ENCODE measurements at regions not wholly inside any gene's neighbourhood (a gene's known extent, or its start where the extent isn't known, plus 50 kb on each side); places are given as distances from the start of the nearest gene placed in this dataset.

DNA sequence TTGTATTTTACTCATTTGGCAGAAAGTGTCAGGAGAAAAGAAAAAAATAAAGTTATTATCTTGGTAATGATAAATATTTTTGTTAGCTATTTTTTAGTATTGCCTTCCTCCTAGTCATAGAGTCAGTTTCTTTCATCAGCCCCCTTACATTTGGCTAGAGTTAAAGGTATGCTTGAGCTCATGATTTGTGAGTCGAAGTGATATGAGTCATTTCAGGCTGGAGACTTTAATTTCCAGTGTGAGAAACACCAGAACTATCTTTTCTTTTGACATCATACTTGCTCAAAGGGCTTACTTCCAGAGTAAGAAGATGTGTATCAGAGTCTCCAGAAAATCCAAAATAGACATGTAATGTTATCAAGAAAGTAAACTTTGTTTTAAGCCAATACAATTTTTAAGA, 746.7 kb upstream of the TYRP1 start:
- no peak overlapping the region for H3K27ac ChIP-seq (ENCODE audit: low read depth, low read length)
- H3K27me3 ChIP-seq (ENCODE audit: control insufficient read depth, insufficient read depth, low read length) = no peaks in the 10 kb centered on the region
- H3K9me3 ChIP-seq (ENCODE audit: control insufficient read depth, insufficient read depth, low read depth, low read length) = no peaks in the 10 kb centered on the region; the same call in 1 of the 2 replicates

GRCh38 chr9:11962327-11962726, 730.9 kb upstream of the TYRP1 start:
- no peak overlapping the region for H3K9ac ChIP-seq (ENCODE audit: low read length)

More for the DNA sequence above, 746.7 kb upstream of the TYRP1 start:
- Histone ChIP-seq H3K4me3 (ENCODE audit: low read depth, low read length) (no peak overlapping the region), H3K36me3 (ENCODE audit: control insufficient read depth, insufficient read depth, low read length) (no peaks in the 10 kb centered on the region), H3K4me1 (ENCODE audit: control insufficient read depth, insufficient read depth, low read length) (no peaks in the 10 kb centered on the region), H3K9ac (ENCODE audit: low read length) (no peak overlapping the region)

GRCh38 chr9:11966786-11967185, 726.4 kb upstream of the TYRP1 start:
- no peaks in the 10 kb centered on the region for H3K36me3 ChIP-seq (ENCODE audit: control insufficient read depth, insufficient read depth, low read length)
- H3K4me1 ChIP-seq (ENCODE audit: control insufficient read depth, insufficient read depth, low read length) = no peaks in the 10 kb centered on the region
- no peak overlapping the region for H3K27ac ChIP-seq (ENCODE audit: low read depth, low read length)
- no peak overlapping the region for H3K4me3 ChIP-seq (ENCODE audit: low read depth, low read length)
- no peaks in the 10 kb centered on the region for H3K9me3 ChIP-seq (ENCODE audit: control insufficient read depth, insufficient read depth, low read depth, low read length)
- no peak overlapping the region for H3K9ac ChIP-seq (ENCODE audit: low read length)
- no peaks in the 10 kb centered on the region for H3K27me3 ChIP-seq (ENCODE audit: control insufficient read depth, insufficient read depth, low read length)

More at GRCh38 chr9:11962327-11962726, 730.9 kb upstream of the TYRP1 start:
- no peaks in the 10 kb centered on the region for H3K4me1 ChIP-seq (ENCODE audit: control insufficient read depth, insufficient read depth, low read length)
- no peak overlapping the region for H3K4me3 ChIP-seq (ENCODE audit: low read depth, low read length)
- H3K36me3 ChIP-seq (ENCODE audit: control insufficient read depth, insufficient read depth, low read length) = no peaks in the 10 kb centered on the region
- H3K9me3 ChIP-seq (ENCODE audit: control insufficient read depth, insufficient read depth, low read depth, low read length) = no peaks in the 10 kb centered on the region
- H3K27ac ChIP-seq (ENCODE audit: low read depth, low read length) = no peak overlapping the region
- H3K27me3 ChIP-seq (ENCODE audit: control insufficient read depth, insufficient read depth, low read length) = no peaks in the 10 kb centered on the region

- Histone ChIP-seq H3K36me3 (ENCODE audit: control insufficient read depth, insufficient read depth, low read length) (no peaks in the 10 kb centered on the region), H3K4me3 (ENCODE audit: low read depth, low read length) (no peak overlapping the region), H3K9ac (ENCODE audit: low read length) (no peak overlapping the region), H3K9me3 (ENCODE audit: control insufficient read depth, insufficient read depth, low read depth, low read length) (no peaks in the 10 kb centered on the region), H3K27ac (ENCODE audit: low read depth, low read length) (no peak overlapping the region), H3K27me3 (ENCODE audit: control insufficient read depth, insufficient read depth, low read length) (no peaks in the 10 kb centered on the region), H3K4me1 (ENCODE audit: control insufficient read depth, insufficient read depth, low read length) (no peaks in the 10 kb centered on the region)
These were observed 724.6 kb upstream of the TYRP1 start for GRCh38 chr9:11968631-11969030.

GRCh38 chr9:11973011-11973410, 720.2 kb upstream of the TYRP1 start:
- Histone ChIP-seq H3K4me3 (ENCODE audit: low read depth, low read length) (no peak overlapping the region), H3K9ac (ENCODE audit: low read length) (no peak overlapping the region), H3K27ac (ENCODE audit: low read depth, low read length) (no peak overlapping the region), H3K36me3 (ENCODE audit: control insufficient read depth, insufficient read depth, low read length) (no peaks in the 10 kb centered on the region), H3K27me3 (ENCODE audit: control insufficient read depth, insufficient read depth, low read length) (no peaks in the 10 kb centered on the region), H3K4me1 (ENCODE audit: control insufficient read depth, insufficient read depth, low read length) (no peaks in the 10 kb centered on the region), H3K9me3 (ENCODE audit: control insufficient read depth, insufficient read depth, low read depth, low read length) (no peaks in the 10 kb centered on the region)

DNA sequence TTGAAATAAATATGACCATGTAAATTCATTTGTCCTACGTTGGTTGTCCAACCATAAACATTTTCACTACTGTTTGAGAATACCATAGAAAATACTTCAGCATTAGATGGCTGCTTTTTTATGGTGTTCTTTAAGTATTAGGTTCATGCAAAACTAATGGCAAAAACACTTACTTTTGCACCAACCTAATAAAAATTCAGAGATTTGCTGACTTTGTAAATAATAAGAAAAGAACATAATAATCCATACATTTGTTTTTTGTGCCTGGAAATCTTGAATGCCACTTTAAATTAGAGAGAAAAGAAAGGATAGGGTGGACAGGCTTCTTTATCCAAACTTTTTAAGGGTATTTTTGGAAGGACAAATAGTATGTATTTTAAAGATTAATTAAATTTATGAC, 719.7 kb upstream of the TYRP1 start:
- H3K27me3 ChIP-seq (ENCODE audit: control insufficient read depth, insufficient read depth, low read length) = no peaks in the 10 kb centered on the region
- no peak overlapping the region for H3K4me3 ChIP-seq (ENCODE audit: low read depth, low read length)
- no peaks in the 10 kb centered on the region for H3K36me3 ChIP-seq (ENCODE audit: control insufficient read depth, insufficient read depth, low read length)

DNA sequence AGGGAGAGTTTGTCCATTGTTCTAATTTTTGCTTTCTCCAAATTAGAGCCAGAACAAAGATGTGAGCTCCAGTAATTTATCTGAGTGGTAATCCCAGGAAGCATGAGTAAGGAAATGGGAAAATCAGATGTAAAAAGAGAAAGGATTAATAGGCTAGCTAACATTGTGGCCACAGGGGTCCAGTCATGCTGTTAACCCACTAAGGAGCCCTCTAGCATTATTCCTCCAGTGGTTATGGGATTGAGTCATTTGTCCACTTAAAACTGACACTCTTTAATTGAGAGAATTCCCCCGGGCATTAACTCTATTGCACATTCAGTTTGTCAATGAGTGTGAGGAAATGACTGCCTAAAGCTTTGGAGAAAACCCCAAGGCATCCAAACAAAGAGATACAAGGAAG, 700.3 kb upstream of the TYRP1 start:
- Histone ChIP-seq H3K9ac (ENCODE audit: low read length) (no peak overlapping the region), H3K27ac (ENCODE audit: low read depth, low read length) (no peak overlapping the region), H3K9me3 (ENCODE audit: control insufficient read depth, insufficient read depth, low read depth, low read length) (no peaks in the 10 kb centered on the region), H3K27me3 (ENCODE audit: control insufficient read depth, insufficient read depth, low read length) (no peaks in the 10 kb centered on the region), H3K4me1 (ENCODE audit: control insufficient read depth, insufficient read depth, low read length) (no peaks in the 10 kb centered on the region), H3K36me3 (ENCODE audit: control insufficient read depth, insufficient read depth, low read length) (no peaks in the 10 kb centered on the region), H3K4me3 (ENCODE audit: low read depth, low read length) (no peak overlapping the region)

More for the DNA sequence above, 719.7 kb upstream of the TYRP1 start:
- Histone ChIP-seq H3K9me3 (ENCODE audit: control insufficient read depth, insufficient read depth, low read depth, low read length) (no peaks in the 10 kb centered on the region), H3K27ac (ENCODE audit: low read depth, low read length) (no peak overlapping the region), H3K9ac (ENCODE audit: low read length) (no peak overlapping the region), H3K4me1 (ENCODE audit: control insufficient read depth, insufficient read depth, low read length) (no peaks in the 10 kb centered on the region)

- H3K36me3 ChIP-seq (ENCODE audit: control insufficient read depth, insufficient read depth, low read length) = no peaks in the 10 kb centered on the region
- peaks cover 11% of the 10 kb centered on the region for H3K9me3 ChIP-seq (ENCODE audit: control insufficient read depth, insufficient read depth, low read depth, low read length)
- no peak overlapping the region for H3K27ac ChIP-seq (ENCODE audit: low read depth, low read length)
- no peaks in the 10 kb centered on the region for H3K27me3 ChIP-seq (ENCODE audit: control insufficient read depth, insufficient read depth, low read length)
- H3K9ac ChIP-seq (ENCODE audit: low read length) = no peak overlapping the region
- no peak overlapping the region for H3K4me3 ChIP-seq (ENCODE audit: low read depth, low read length)
- H3K4me1 ChIP-seq (ENCODE audit: control insufficient read depth, insufficient read depth, low read length) = no peaks in the 10 kb centered on the region
These were observed 678.7 kb upstream of the TYRP1 start for GRCh38 chr9:12014488-12014887.

DNA sequence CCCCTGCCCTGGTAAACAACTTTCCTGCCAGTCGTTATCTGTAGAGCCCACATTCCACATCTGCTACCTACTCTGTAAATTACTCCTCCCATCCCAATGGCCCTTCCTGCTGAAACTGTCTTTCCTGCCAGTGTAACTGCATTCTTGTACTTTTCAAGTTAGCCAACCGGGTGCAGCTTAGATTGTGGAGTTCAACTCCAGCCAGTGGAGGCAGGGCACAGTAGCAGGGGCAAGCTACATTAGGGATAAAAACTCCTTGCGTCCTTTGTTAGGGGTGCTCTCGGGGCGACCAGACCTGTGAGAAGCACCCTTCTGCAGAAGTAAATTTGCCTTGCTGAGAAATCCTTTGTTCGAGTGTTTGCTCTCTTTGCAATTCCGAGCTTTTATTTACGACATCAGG, 639.0 kb upstream of the TYRP1 start:
- Histone ChIP-seq H3K27ac (ENCODE audit: low read depth, low read length) (no peak overlapping the region), H3K4me1 (ENCODE audit: control insufficient read depth, insufficient read depth, low read length) (no peaks in the 10 kb centered on the region), H3K27me3 (ENCODE audit: control insufficient read depth, insufficient read depth, low read length) (no peaks in the 10 kb centered on the region), H3K9me3 (ENCODE audit: control insufficient read depth, insufficient read depth, low read depth, low read length) (peaks cover 27% of the 10 kb centered on the region), H3K9ac (ENCODE audit: low read length) (no peak overlapping the region), H3K4me3 (ENCODE audit: low read depth, low read length) (no peak overlapping the region), H3K36me3 (ENCODE audit: control insufficient read depth, insufficient read depth, low read length) (no peaks in the 10 kb centered on the region)

DNA sequence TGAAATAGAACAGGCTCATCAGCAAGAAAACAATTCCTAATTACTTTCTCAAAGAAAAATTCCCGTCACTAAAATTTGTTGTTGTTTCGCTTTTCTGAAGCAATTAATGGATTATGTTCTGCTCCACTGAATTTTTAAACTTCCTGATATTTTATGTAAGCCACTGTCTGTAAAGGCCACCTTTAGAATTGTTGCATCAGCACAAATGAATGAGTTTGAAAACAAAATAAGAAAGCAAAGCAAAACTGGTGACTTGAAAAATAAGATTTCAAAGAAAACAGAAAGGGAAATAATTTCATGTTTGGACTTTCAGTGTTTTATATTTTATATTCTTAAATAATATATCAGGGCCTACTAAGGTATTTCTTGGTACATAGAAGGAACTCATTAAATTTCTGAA, 636.3 kb upstream of the TYRP1 start:
- no peak overlapping the region for H3K27ac ChIP-seq (ENCODE audit: low read depth, low read length)
- peaks cover 27% of the 10 kb centered on the region for H3K9me3 ChIP-seq (ENCODE audit: control insufficient read depth, insufficient read depth, low read depth, low read length)
- H3K27me3 ChIP-seq (ENCODE audit: control insufficient read depth, insufficient read depth, low read length) = no peaks in the 10 kb centered on the region
- H3K36me3 ChIP-seq (ENCODE audit: control insufficient read depth, insufficient read depth, low read length) = no peaks in the 10 kb centered on the region
- no peaks in the 10 kb centered on the region for H3K4me1 ChIP-seq (ENCODE audit: control insufficient read depth, insufficient read depth, low read length)
- H3K4me3 ChIP-seq (ENCODE audit: low read depth, low read length) = no peak overlapping the region
- H3K9ac ChIP-seq (ENCODE audit: low read length) = no peak overlapping the region

GRCh38 chr9:12060067-12060466, 633.1 kb upstream of the TYRP1 start:
- no peaks in the 10 kb centered on the region for H3K4me1 ChIP-seq (ENCODE audit: control insufficient read depth, insufficient read depth, low read length)
- H3K27me3 ChIP-seq (ENCODE audit: control insufficient read depth, insufficient read depth, low read length) = no peaks in the 10 kb centered on the region
- H3K4me3 ChIP-seq (ENCODE audit: low read depth, low read length) = no peak overlapping the region
- no peaks in the 10 kb centered on the region for H3K36me3 ChIP-seq (ENCODE audit: control insufficient read depth, insufficient read depth, low read length)
- H3K27ac ChIP-seq (ENCODE audit: low read depth, low read length) = no peak overlapping the region
- no peak overlapping the region for H3K9ac ChIP-seq (ENCODE audit: low read length)
- H3K9me3 ChIP-seq (ENCODE audit: control insufficient read depth, insufficient read depth, low read depth, low read length) = peaks cover 7% of the 10 kb centered on the region

DNA sequence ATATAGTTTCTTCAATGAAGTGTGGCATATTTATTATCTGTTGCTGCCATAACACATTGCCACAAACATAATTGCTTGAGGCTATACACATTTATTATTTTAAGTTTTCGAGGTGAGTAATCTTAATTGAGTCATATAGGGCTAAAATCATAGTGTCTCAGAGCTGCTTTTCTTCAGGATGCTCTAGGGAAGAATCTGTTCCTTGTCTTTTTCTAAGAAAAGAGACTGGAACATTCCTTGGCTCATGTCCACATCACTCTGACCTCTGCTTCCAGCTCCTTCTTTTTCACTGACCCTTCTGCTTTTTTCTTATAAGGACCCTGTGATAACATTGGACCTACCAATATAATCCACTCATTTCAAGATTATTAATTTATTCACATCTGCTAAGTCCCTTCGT, 632.4 kb upstream of the TYRP1 start:
- H3K27me3 ChIP-seq (ENCODE audit: control insufficient read depth, insufficient read depth, low read length) = no peaks in the 10 kb centered on the region
- H3K27ac ChIP-seq (ENCODE audit: low read depth, low read length) = no peak overlapping the region
- no peaks in the 10 kb centered on the region for H3K4me1 ChIP-seq (ENCODE audit: control insufficient read depth, insufficient read depth, low read length)
- no peak overlapping the region for H3K4me3 ChIP-seq (ENCODE audit: low read depth, low read length)
- H3K9me3 ChIP-seq (ENCODE audit: control insufficient read depth, insufficient read depth, low read depth, low read length) = peaks cover 4% of the 10 kb centered on the region; the same call in 1 of the 2 replicates
- no peak overlapping the region for H3K9ac ChIP-seq (ENCODE audit: low read length)
- H3K36me3 ChIP-seq (ENCODE audit: control insufficient read depth, insufficient read depth, low read length) = no peaks in the 10 kb centered on the region
